Keratinocyte (primary cell): ENCODE measurements at regions not wholly inside any gene's neighbourhood (a gene's known extent, or its start where the extent isn't known, plus 50 kb on each side); places are given as distances from the start of the nearest gene placed in this dataset.
"Not testable (repeated sequence)": the region's sequence is repeated elsewhere in the genome, so short reads cannot be mapped to it uniquely, and the experiment has no call there.

Experiments
- DNase-seq: peaks from one replicate; pipeline ENCODE4 v3.0.0-alpha.2; 2011; ENCODE audit warnings: low read depth, missing footprints, low spot score
- FAIRE-seq: peaks from 2 replicates; lab custom pipeline; 2011; peaks lifted over from hg19 to GRCh38; lab: Jason Lieb, UNC
- H2AFZ ChIP-seq: 2 replicates; pipeline ENCODE4 v1.6.0; 2012; ENCODE audit warnings: low read length, control low read depth, inconsistent platforms; ENCODE audit not compliant: control insufficient read depth
- H3K27ac ChIP-seq: 2 replicates; pipeline ENCODE4 v1.5.1; 2011; ENCODE audit warnings: low read length; ENCODE audit not compliant: control insufficient read depth, insufficient read depth
- H3K27me3 ChIP-seq: 3 replicates; pipeline ENCODE4 v1.6.0; 2011; ENCODE audit warnings: low read length; ENCODE audit not compliant: control insufficient read depth, insufficient read depth; ENCODE audit errors: extremely low read depth
- H3K36me3 ChIP-seq, 2 experiments: 2 replicates in 1 of 2; 3 replicates in 1 of 2; pipeline ENCODE4 v1.5.1; 2011; ENCODE audit warnings: low read length in 2 of 2, mild to moderate bottlenecking in 1 of 2; ENCODE audit not compliant: control insufficient read depth in 2 of 2, insufficient read depth in 2 of 2; ENCODE audit errors: extremely low read depth in 1 of 2
- H3K4me1 ChIP-seq: 3 replicates; pipeline ENCODE4 v1.5.1; 2011; ENCODE audit warnings: low read length; ENCODE audit not compliant: control insufficient read depth, insufficient read depth; ENCODE audit errors: extremely low read depth
- H3K4me2 ChIP-seq: 3 replicates; pipeline ENCODE4 v1.6.0; 2011; ENCODE audit warnings: low read depth, low read length; ENCODE audit not compliant: control insufficient read depth, insufficient read depth; ENCODE audit errors: extremely low read depth
- H3K4me3 ChIP-seq, 3 experiments: fragments of 200-600 bp in 1 of 3; sonication (generic) in 1 of 3; 2 replicates in 2 of 3; 3 replicates in 1 of 3; pipeline ENCODE4 v1.5.1; 2011 to 2016; ENCODE audit warnings: low read length in 3 of 3, mild to moderate bottlenecking in 3 of 3, control low read depth in 2 of 3, inconsistent platforms in 1 of 3, low read depth in 1 of 3, mixed read lengths in 1 of 3, mixed run types in 1 of 3, moderate library complexity in 1 of 3; ENCODE audit not compliant: control insufficient read depth in 2 of 3, insufficient read depth in 2 of 3; ENCODE audit errors: extremely low read depth in 1 of 3
- H3K79me2 ChIP-seq: 2 replicates; pipeline ENCODE4 v1.6.0; 2012; ENCODE audit warnings: low read length; ENCODE audit not compliant: control insufficient read depth, insufficient read depth
- H3K9ac ChIP-seq: 3 replicates; pipeline ENCODE4 v1.6.0; 2011; ENCODE audit warnings: low read length; ENCODE audit not compliant: control insufficient read depth, insufficient read depth; ENCODE audit errors: extremely low read depth
- H3K9me1 ChIP-seq: 3 replicates; pipeline ENCODE4 v1.6.0; 2011; ENCODE audit warnings: low read length; ENCODE audit not compliant: control insufficient read depth, insufficient read depth; ENCODE audit errors: extremely low read depth
- H3K9me3 ChIP-seq: 2 replicates; pipeline ENCODE4 v1.5.1; 2012; ENCODE audit warnings: low read depth, low read length; ENCODE audit not compliant: control insufficient read depth
- H4K20me1 ChIP-seq: 3 replicates; pipeline ENCODE4 v1.6.0; 2011; ENCODE audit warnings: low read length; ENCODE audit not compliant: control insufficient read depth, insufficient read depth; ENCODE audit errors: extremely low read depth
- dilution Hi-C: fragments of 300-500 bp; cut with MboI; formaldehyde crosslinking; loops from one replicate; pipeline ENCODE4 v1.7.0; 2020; ENCODE audit warnings: low sequenced_read_pairs; ENCODE audit not compliant: extremely low pct_ligation_motif_present

DNA sequence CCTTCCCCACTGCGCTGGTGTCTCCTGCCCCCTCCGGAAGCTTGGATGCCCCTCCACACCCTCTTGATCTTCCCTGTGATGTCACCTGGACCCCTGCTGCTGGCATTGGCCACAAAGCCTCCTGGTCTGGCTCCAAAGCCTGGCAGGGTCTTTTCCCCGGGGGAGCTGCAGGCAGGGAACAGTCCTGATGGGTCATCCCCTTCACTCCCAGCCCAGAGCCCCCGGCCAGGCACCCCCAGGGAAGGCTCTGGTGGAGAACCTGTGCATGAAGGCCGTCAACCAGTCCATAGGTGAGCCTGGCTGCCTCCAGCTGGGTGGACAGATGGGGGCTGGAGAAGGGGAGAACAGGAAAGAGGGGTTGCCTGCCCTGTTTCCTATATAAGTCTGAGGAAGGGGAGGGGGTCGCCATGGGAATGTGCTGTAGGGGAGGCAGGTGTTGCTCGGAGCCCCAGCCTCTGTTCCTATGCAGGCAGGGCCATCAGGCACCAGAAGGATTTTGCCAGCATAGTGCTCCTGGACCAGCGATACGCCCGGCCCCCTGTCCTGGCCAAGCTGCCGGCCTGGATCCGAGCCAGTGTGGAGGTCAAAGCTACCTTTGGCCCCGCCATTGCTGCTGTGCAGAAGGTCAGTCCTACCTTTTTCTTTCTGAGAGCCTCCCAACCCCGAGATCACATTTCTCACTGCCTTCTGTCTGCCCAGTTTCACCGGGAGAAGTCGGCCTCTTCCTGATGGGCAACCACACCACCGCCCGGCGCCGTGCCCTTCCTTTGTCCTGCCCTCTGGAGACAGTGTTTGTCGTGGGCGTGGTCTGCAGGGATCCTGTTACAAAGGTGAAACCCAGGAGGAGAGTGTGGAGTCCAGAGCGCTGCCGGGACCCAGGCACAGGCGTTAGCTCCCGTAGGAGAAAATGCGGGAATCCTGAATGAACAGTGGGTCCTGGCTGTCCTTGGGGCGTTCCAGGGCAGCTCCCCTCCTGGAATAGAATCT is 104.5 kb upstream of the PZP start:
- FAIRE-seq: not testable (repeated sequence)

DNA sequence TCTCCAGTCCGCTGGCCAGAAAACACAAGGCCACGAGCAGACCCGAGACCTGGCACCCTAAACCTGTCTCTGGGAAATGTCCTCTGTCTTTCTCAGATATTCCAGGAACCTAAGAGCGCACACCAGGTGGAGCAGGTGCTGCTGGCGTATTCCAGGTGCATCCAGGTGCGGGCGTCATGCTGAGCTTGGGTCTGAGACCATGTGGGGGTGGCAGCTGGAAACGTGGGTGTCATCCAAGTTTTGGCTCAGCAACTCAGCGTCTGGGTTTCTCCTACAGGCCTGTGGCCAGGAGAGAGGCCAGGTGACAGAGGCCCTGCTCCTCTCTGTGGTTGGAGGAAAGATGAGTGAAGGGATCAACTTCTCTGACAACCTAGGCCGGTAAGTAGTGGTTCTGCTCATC is 103.3 kb upstream of the PZP start:
- DNase-seq, H2AFZ ChIP-seq, H3K27ac ChIP-seq, H3K4me2 ChIP-seq, H3K9me1 ChIP-seq, H3K36me3 ChIP-seq, H3K4me3 ChIP-seq, H3K27me3 ChIP-seq, H4K20me1 ChIP-seq, H3K79me2 ChIP-seq, H3K4me1 ChIP-seq, dilution Hi-C loops, H3K9ac ChIP-seq, FAIRE-seq, H3K9me3 ChIP-seq: not testable (repeated sequence)

More for the DNA sequence above, 104.5 kb upstream of the PZP start:
- H4K20me1 ChIP-seq, DNase-seq, H3K27ac ChIP-seq, H3K79me2 ChIP-seq, H3K4me1 ChIP-seq, H2AFZ ChIP-seq, H3K27me3 ChIP-seq, H3K4me2 ChIP-seq, H3K9ac ChIP-seq, H3K36me3 ChIP-seq, H3K9me1 ChIP-seq, H3K9me3 ChIP-seq, dilution Hi-C loops, H3K4me3 ChIP-seq: not testable (repeated sequence)

DNA sequence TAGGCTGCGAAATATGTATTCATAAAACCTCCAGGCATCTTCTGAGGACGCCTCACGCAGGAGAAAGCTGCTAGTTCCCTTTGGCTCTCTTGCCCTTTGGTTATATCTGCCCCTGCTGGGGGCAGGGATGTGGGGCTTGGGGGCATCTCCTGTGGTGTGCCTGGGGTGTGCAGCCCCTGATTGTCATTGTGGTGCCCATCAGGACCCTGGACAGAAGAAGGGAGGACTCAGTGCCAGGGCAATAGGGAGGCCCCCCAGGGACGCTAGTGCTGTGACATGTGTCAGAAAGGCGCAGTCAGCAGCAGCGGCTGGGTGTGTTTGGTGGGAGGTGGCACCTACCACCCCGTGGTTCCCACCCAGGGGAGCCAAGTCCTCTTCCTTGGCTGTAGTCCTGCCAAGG is 102.5 kb upstream of the PZP start:
- H3K4me1 ChIP-seq, H3K9ac ChIP-seq, H3K9me3 ChIP-seq, H3K4me3 ChIP-seq, H3K27ac ChIP-seq, dilution Hi-C loops, H3K79me2 ChIP-seq, H4K20me1 ChIP-seq, FAIRE-seq, H3K27me3 ChIP-seq, H3K4me2 ChIP-seq, H2AFZ ChIP-seq, H3K9me1 ChIP-seq, H3K36me3 ChIP-seq, DNase-seq: not testable (repeated sequence)

DNA sequence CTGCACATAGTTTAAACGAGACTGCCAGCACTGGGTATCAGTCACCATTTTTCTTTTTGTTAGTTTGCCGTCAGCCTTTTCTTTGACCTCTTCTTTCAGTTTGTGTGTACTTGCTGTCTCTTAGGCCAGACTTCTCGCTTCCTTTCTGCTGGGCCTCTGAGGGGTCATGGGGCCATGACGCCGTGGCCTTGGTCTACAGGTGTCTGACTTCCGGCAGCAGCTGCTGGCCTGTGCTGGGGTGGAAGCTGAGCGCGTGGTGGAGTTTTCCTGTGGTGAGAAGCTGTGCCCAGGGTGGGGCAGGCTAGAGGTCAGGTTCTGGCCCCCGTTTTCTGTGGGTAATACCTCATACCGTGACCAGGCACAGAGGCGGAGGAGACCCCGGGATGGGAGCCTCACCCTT is 101.6 kb upstream of the PZP start:
- H3K4me3 ChIP-seq, H3K4me1 ChIP-seq, H3K27ac ChIP-seq, H3K36me3 ChIP-seq, H2AFZ ChIP-seq, H3K4me2 ChIP-seq, H3K27me3 ChIP-seq, H4K20me1 ChIP-seq, H3K9me1 ChIP-seq, FAIRE-seq, DNase-seq, H3K9ac ChIP-seq, H3K9me3 ChIP-seq, dilution Hi-C loops, H3K79me2 ChIP-seq: not testable (repeated sequence)

DNA sequence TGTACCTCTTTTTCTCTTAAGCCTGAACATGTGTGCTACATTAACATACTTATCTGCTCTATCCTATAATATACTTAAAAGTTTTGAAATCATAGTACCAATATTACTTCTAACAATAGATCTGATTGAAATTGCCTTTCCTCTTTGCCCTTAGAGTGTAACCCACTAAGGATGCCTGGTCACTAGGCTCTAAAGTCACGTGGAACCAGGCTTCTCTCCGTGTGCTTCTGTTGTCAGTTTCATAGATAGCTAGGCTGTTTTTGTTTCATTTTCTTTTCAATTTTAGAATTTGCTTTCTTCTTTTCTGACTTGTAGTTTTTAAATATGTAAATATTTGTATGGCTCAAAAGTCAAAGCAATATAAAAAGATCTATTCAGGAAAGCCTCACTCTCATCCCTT is 100.5 kb upstream of the PZP start:
- FAIRE-seq, H2AFZ ChIP-seq, dilution Hi-C loops, H3K4me3 ChIP-seq, H3K36me3 ChIP-seq, H3K4me1 ChIP-seq, H4K20me1 ChIP-seq, H3K79me2 ChIP-seq, H3K4me2 ChIP-seq, H3K9ac ChIP-seq, DNase-seq, H3K27ac ChIP-seq, H3K9me1 ChIP-seq, H3K9me3 ChIP-seq, H3K27me3 ChIP-seq: not testable (repeated sequence)
